ENCODE measurements at regions not wholly inside any gene's neighbourhood (a gene's known extent, or its start where the extent isn't known, plus 50 kb on each side); places are given as distances from the start of the nearest gene placed in this dataset.

DNA sequence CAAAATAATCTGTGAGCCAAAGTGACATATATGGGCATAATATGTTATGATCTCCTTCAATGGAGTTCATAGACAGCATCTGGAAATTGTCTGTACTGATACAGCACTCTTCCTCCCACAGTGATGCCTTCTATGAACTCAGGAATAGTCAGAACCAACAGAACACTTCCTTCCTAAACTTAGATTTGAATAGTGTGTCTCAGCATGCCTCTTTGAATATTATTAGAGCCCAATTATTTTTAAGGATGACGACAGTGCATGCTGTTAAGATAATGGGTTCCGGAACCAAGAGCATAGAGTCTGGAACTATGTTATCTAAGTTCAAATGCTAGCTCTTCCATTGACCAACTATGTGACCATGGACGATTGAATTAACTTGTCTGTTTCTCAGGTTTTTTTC is 386.6 kb upstream of the PRICKLE1 start:
- TF ChIP-seq EZH2 (IDR thresholded peaks at IDR 0.05), result no peak
- no peak for TF ChIP-seq POLR2AphosphoS5 (IDR thresholded peaks at IDR 0.05; ENCODE audit: borderline replicate concordance, low read depth, low read length)

Data from SK-N-MC (cell line).